ENCODE measurements at regions not wholly inside any gene's neighbourhood (a gene's known extent, or its start where the extent isn't known, plus 50 kb on each side); places are given as distances from the start of the nearest gene placed in this dataset.

DNA sequence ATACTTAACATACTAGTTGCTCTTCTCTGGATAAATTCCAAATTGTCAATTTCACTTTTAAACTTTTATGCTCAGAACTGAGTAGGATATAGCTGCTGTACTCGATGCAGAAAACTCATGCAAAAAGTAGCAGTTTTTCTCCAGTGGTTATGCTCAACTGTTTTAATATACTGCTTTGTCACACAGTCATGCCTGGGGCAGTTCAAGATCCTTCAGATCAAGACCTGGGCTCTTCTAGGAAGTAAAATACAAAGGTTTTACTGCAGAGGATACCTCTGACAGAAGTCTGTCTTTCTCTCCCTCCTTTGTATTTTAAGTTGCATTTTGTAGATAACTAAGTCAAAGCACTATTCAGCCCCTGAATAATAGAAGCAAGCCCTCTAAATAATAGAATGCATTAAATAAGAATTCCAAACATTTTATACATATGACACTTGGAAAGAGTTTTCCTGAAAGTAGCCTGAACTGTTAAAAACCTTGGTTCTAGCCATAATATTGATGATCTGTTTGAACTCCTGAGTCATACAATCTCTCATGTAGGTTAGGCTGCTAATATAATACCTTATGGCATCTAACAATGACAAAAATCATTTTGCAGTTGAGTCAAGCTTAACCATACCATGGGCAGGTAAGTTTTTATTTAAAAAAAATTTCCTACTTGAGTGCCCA is 183.3 kb upstream of the TRIB2 start:
- dilution Hi-C loops (cut with MboI; ENCODE audit: extremely low pct_ligation_motif_present, low sequenced_read_pairs) = no loop called here
- Histone ChIP-seq H3K9ac (ENCODE audit: control insufficient read depth, extremely low read depth, insufficient read depth, low read length) (no peak overlapping the region), H3K4me2 (ENCODE audit: control insufficient read depth, extremely low read depth, insufficient read depth, low read depth, low read length) (peak overlapping the region; percentile 85), H3K4me3 (ENCODE audit: control insufficient read depth in 2 of 3, extremely low read depth in 1 of 3, insufficient read depth in 2 of 3, low read depth in 1 of 3, low read length in 3 of 3) (no peak overlapping the region), H3K36me3 (ENCODE audit: control insufficient read depth in 2 of 2, extremely low read depth in 1 of 2, insufficient read depth in 2 of 2, low read length in 2 of 2) (no peaks in the 10 kb centered on the region), H3K9me1 (ENCODE audit: control insufficient read depth, extremely low read depth, insufficient read depth, low read length) (no peaks in the 10 kb centered on the region), H4K20me1 (ENCODE audit: control insufficient read depth, extremely low read depth, insufficient read depth, low read length) (no peaks in the 10 kb centered on the region), H3K4me1 (ENCODE audit: control insufficient read depth, extremely low read depth, insufficient read depth, low read length) (peaks cover 24% of the 10 kb centered on the region), H3K79me2 (ENCODE audit: control insufficient read depth, insufficient read depth, low read length) (no peaks in the 10 kb centered on the region), H3K27me3 (ENCODE audit: control insufficient read depth, extremely low read depth, insufficient read depth, low read length) (no peaks in the 10 kb centered on the region), H2AFZ (ENCODE audit: control insufficient read depth, low read length) (no peak overlapping the region), H3K27ac (ENCODE audit: control insufficient read depth, insufficient read depth, low read length) (no peak overlapping the region), H3K9me3 (ENCODE audit: control insufficient read depth, low read depth, low read length) (no peaks in the 10 kb centered on the region)
- FAIRE-seq (peak; percentile 69), DNase-seq (ENCODE audit: low read depth, low spot score) (no peak)
- TF ChIP-seq, protein P1, sequence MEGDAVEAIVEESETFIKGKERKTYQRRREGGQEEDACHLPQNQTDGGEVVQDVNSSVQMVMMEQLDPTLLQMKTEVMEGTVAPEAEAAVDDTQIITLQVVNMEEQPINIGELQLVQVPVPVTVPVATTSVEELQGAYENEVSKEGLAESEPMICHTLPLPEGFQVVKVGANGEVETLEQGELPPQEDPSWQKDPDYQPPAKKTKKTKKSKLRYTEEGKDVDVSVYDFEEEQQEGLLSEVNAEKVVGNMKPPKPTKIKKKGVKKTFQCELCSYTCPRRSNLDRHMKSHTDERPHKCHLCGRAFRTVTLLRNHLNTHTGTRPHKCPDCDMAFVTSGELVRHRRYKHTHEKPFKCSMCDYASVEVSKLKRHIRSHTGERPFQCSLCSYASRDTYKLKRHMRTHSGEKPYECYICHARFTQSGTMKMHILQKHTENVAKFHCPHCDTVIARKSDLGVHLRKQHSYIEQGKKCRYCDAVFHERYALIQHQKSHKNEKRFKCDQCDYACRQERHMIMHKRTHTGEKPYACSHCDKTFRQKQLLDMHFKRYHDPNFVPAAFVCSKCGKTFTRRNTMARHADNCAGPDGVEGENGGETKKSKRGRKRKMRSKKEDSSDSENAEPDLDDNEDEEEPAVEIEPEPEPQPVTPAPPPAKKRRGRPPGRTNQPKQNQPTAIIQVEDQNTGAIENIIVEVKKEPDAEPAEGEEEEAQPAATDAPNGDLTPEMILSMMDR (optimal IDR thresholded peaks at IDR 0.05 in 1 of 3, IDR thresholded peaks at IDR 0.05 in 1 of 3, conservative IDR thresholded peaks at IDR 0.05 in 1 of 3; ENCODE audit: extremely low read depth in 1 of 3, insufficient read depth in 2 of 3, low read length in 3 of 3) = no peak
- TF ChIP-seq EZH2 (IDR thresholded peaks at IDR 0.05; ENCODE audit: low read length) = no peak

DNA sequence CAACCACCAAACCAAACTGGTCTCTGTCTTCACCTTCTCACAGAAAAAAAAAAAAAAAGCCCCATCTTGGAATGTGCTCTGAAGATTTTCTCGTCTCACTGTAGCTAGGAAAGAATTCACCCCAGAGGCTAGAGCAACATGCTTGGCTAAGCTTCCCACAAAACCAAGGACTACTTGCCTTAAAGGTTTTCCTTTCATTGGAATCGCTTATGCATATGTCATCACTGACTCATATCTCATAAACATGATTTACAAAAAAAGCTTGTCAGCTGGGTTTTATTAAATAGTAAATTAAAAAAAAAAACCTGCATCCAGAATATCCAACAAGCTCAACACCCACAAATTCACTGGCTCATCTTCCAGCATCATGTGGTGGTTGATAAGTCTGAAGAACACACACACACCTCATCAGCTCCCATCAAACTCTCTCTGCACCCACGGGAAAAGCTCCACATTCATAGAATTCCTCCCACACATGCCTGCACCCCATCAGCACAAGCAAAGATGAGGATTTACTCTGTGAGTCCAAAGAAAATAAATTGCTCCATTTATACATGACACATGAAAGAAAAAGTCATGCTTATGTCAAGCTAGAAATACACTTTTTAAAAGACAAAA is 182.0 kb upstream of the TRIB2 start:
- dilution Hi-C loops (cut with MboI; ENCODE audit: extremely low pct_ligation_motif_present, low sequenced_read_pairs) = no loop called here
- peak overlapping the region; percentile 40 for H3K27ac ChIP-seq (ENCODE audit: control insufficient read depth, insufficient read depth, low read length)
- H3K9me3 ChIP-seq (ENCODE audit: control insufficient read depth, low read depth, low read length) = no peaks in the 10 kb centered on the region
- no peaks in the 10 kb centered on the region for H3K9me1 ChIP-seq (ENCODE audit: control insufficient read depth, extremely low read depth, insufficient read depth, low read length)
- FAIRE-seq = no peak
- peak overlapping the region; percentile 85 for H3K4me2 ChIP-seq (ENCODE audit: control insufficient read depth, extremely low read depth, insufficient read depth, low read depth, low read length)
- no peaks in the 10 kb centered on the region for H3K27me3 ChIP-seq (ENCODE audit: control insufficient read depth, extremely low read depth, insufficient read depth, low read length)
- no peak for TF ChIP-seq EZH2 (IDR thresholded peaks at IDR 0.05; ENCODE audit: low read length)
- TF ChIP-seq, protein P1 (optimal IDR thresholded peaks at IDR 0.05 in 1 of 3, IDR thresholded peaks at IDR 0.05 in 1 of 3, conservative IDR thresholded peaks at IDR 0.05 in 1 of 3; ENCODE audit: extremely low read depth in 1 of 3, insufficient read depth in 2 of 3, low read length in 3 of 3) = no peak
- H4K20me1 ChIP-seq (ENCODE audit: control insufficient read depth, extremely low read depth, insufficient read depth, low read length) = no peaks in the 10 kb centered on the region
- H3K4me1 ChIP-seq (ENCODE audit: control insufficient read depth, extremely low read depth, insufficient read depth, low read length) = peaks cover 24% of the 10 kb centered on the region
- peak; percentile 63 for DNase-seq (ENCODE audit: low read depth, low spot score)
- peak overlapping the region; percentile 74 for H2AFZ ChIP-seq (ENCODE audit: control insufficient read depth, low read length)
- no peaks in the 10 kb centered on the region for H3K36me3 ChIP-seq (ENCODE audit: control insufficient read depth in 2 of 2, extremely low read depth in 1 of 2, insufficient read depth in 2 of 2, low read length in 2 of 2)
- H3K4me3 ChIP-seq (ENCODE audit: control insufficient read depth in 2 of 3, extremely low read depth in 1 of 3, insufficient read depth in 2 of 3, low read depth in 1 of 3, low read length in 3 of 3) = peak overlapping the region in 2 of 3 experiments; percentile 49 to 51
- H3K9ac ChIP-seq (ENCODE audit: control insufficient read depth, extremely low read depth, insufficient read depth, low read length) = peak overlapping the region; percentile 22
- no peaks in the 10 kb centered on the region for H3K79me2 ChIP-seq (ENCODE audit: control insufficient read depth, insufficient read depth, low read length)
